DND-41 (cell line): ENCODE measurements at regions not wholly inside any gene's neighbourhood (a gene's known extent, or its start where the extent isn't known, plus 50 kb on each side); places are given as distances from the start of the nearest gene placed in this dataset.

ENCODE experiments used
- CTCF ChIP-seq: IDR thresholded peaks from 2 replicates; pipeline ENCODE4 v1.5.1; 2012; ENCODE audit warnings: borderline replicate concordance, low read length, moderate library complexity, mild to moderate bottlenecking; ENCODE audit not compliant: poor library complexity, severe bottlenecking; ENCODE audit errors: extremely low read depth
- EZH2 ChIP-seq: IDR thresholded peaks from 3 replicates; pipeline ENCODE4 v1.6.1; 2012; ENCODE audit warnings: borderline replicate concordance, low read depth, mild to moderate bottlenecking, moderate library complexity, low read length, inconsistent platforms; ENCODE audit not compliant: severe bottlenecking

GRCh38 chr9:86720639-86721225 lies 226.6 kb downstream of the GAS1 start:
- TF ChIP-seq CTCF (no peak), EZH2 (no peak)
